AG04450 (cell line): ENCODE measurements at regions not wholly inside any gene's neighbourhood (a gene's known extent, or its start where the extent isn't known, plus 50 kb on each side); places are given as distances from the start of the nearest gene placed in this dataset.

Source experiments
- CTCF ChIA-PET: fragments of 300-600, 350-600 bp; formaldehyde crosslinking; extraction: SDS; loops from one replicate; lab custom pipeline; 2022; ENCODE audit warnings: antibody characterized with exemption, inconsistent platforms; lab: Charles Lee
- POLR2A ChIA-PET: fragments of 350-600 bp; formaldehyde crosslinking; extraction: SDS; loops from one replicate; lab custom pipeline; 2021; ENCODE audit warnings: antibody characterized with exemption, inconsistent platforms; lab: Yijun Ruan, JAX
- DNase-seq: peaks from one replicate; pipeline ENCODE4 v3.0.0-alpha.2; 2011; ENCODE audit warnings: low read depth, low spot score
- H3K27ac ChIP-seq: one replicate; pipeline ENCODE4 v1.5.1; 2012; ENCODE audit warnings: low read depth, low read length, control low read depth
- H3K27me3 ChIP-seq: one replicate; pipeline ENCODE4 v1.6.0; 2012; ENCODE audit warnings: low read length; ENCODE audit not compliant: control insufficient read depth, insufficient read depth
- H3K4me3 ChIP-seq: 2 replicates; pipeline ENCODE4 v1.5.1; 2011; ENCODE audit warnings: mild to moderate bottlenecking, low read depth, low read length, control low read depth
- H3K9me3 ChIP-seq: 2 replicates; pipeline ENCODE4 v1.5.1; 2012; ENCODE audit warnings: low read length; ENCODE audit not compliant: control insufficient read depth, insufficient read depth
- TF ChIP-seq, protein P1 (sequence below): IDR thresholded peaks from 2 replicates; pipeline ENCODE4 v1.5.1; 2011; ENCODE audit warnings: low read depth, low read length, control low read depth, inconsistent platforms

DNA sequence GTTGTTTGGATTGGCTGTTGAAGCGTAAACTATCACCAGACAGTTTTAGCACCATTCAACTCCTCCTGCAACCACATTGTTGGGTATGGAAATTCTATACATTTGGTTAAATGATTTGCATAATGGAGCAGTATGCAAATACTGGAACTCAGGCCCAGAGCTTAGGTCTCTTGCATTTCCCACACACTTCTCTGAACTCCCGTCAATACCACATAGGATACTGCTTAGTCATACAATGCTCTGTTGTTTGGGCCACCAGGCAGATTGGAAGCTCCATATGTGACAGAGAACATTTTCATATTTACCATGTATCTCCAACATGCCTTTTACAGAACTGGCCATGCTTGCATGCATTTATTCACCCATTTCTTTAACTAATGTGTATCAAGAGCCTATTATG is 78.0 kb downstream of the IFNG start:
- Histone ChIP-seq H3K27me3 (no peaks in the 10 kb centered on the region), H3K4me3 (no peak overlapping the region), H3K27ac (no peak overlapping the region), H3K9me3 (no peaks in the 10 kb centered on the region)
- CTCF ChIA-PET, result interaction anchor here (0.6 to 0.7 kb wide), 2 partner anchors 37 to 41 kb away, joined by 3 read pairs; no protein-coding TSS in a partner anchor
- POLR2A ChIA-PET, result no interaction called here
- TF ChIP-seq, protein P1, sequence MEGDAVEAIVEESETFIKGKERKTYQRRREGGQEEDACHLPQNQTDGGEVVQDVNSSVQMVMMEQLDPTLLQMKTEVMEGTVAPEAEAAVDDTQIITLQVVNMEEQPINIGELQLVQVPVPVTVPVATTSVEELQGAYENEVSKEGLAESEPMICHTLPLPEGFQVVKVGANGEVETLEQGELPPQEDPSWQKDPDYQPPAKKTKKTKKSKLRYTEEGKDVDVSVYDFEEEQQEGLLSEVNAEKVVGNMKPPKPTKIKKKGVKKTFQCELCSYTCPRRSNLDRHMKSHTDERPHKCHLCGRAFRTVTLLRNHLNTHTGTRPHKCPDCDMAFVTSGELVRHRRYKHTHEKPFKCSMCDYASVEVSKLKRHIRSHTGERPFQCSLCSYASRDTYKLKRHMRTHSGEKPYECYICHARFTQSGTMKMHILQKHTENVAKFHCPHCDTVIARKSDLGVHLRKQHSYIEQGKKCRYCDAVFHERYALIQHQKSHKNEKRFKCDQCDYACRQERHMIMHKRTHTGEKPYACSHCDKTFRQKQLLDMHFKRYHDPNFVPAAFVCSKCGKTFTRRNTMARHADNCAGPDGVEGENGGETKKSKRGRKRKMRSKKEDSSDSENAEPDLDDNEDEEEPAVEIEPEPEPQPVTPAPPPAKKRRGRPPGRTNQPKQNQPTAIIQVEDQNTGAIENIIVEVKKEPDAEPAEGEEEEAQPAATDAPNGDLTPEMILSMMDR, result no peak
- DNase-seq, result no peak

DNA sequence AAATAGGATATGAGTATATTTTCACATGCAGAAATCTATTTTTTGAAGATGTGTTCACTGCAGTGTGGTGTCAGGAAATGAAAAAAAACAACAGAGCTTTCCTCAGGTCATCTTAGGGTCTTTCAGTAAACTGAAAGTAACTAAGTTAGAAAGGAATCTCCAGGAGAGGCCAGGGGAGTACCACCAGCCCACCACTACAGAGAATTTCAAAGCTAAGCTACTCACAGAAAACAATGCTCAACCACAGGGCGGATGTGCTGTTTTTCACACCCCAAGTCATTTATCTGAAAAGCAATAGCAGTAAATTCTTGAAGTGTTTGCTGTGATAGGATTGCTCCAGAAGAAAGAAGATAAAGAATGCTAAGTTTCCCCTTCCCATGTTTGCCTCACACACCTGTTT is 79.0 kb downstream of the IFNG start:
- no peaks in the 10 kb centered on the region for H3K9me3 ChIP-seq
- CTCF ChIA-PET, result interaction anchor here (0.6 kb wide), 1 partner anchor 42 kb away, joined by 3 read pairs; no protein-coding TSS in a partner anchor
- H3K4me3 ChIP-seq, result no peak overlapping the region
- POLR2A ChIA-PET, result no interaction called here
- TF ChIP-seq, protein P1, result no peak
- no peaks in the 10 kb centered on the region for H3K27me3 ChIP-seq
- no peak overlapping the region for H3K27ac ChIP-seq
- no peak for DNase-seq

DNA sequence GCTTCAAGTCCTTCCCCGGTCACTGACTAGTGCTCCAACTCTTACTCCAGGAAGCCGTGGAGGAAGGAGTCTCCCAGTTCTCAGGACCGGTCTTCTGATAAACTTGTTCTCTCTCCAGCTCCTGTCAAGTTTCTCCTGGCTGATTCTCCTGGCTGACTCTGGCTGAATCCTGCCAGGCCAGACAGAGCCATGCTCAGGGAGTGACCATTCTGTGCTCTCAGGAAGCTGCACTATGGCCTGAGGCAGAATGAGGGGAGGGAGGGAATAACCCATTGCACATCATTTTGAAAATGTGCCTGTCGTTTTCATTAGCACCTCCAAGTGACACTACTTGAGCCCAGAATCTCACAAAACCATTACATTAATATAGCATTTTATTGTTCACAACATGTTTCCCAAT is 80.8 kb downstream of the IFNG start:
- H3K27ac ChIP-seq, result no peak overlapping the region

DNA sequence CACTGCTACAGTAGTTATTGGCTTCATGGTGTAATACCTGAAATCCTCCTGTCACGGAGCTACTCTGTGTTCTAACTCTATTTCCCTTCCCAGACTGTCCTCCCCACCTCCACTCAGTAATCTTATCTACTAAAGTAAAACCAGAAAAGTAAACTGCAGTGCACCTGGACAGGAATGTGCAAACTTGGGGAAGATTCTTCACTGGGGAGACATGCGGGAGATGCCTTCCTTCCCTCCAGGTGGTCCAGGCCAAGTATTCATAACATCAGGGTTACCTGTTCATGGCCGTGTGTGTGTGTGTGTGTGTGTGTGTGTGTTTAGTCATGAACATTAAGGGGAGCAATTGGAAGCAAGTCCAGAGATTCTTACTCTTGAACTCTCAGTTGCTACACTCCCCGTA is 84.1 kb downstream of the IFNG start:
- POLR2A ChIA-PET, result no interaction called here
- no peak overlapping the region for H3K4me3 ChIP-seq
- DNase-seq, result no peak
- H3K9me3 ChIP-seq, result no peaks in the 10 kb centered on the region
- TF ChIP-seq, protein P1, result no peak
- CTCF ChIA-PET, result interaction anchor here (0.6 to 0.9 kb wide), 2 partner anchors 148 to 716 kb away, joined by 3 to 4 read pairs; no protein-coding TSS in a partner anchor
- no peak overlapping the region for H3K27ac ChIP-seq
- no peaks in the 10 kb centered on the region for H3K27me3 ChIP-seq

More for the DNA sequence above, 80.8 kb downstream of the IFNG start:
- TF ChIP-seq, protein P1, result no peak
- H3K4me3 ChIP-seq, result no peak overlapping the region
- CTCF ChIA-PET, result interaction anchor here (0.6 kb wide), 1 partner anchor 239 kb away, joined by 3 read pairs; no protein-coding TSS in a partner anchor
- H3K27me3 ChIP-seq, result no peaks in the 10 kb centered on the region
- H3K9me3 ChIP-seq, result no peaks in the 10 kb centered on the region
- POLR2A ChIA-PET, result no interaction called here
- DNase-seq, result no peak

- Histone ChIP-seq H3K27ac (no peak overlapping the region), H3K9me3 (no peaks in the 10 kb centered on the region), H3K4me3 (no peak overlapping the region), H3K27me3 (no peaks in the 10 kb centered on the region)
- ChIA-PET CTCF (interaction anchor here (0.9 kb wide), 1 partner anchor 35 kb away, joined by 3 read pairs; no protein-coding TSS in a partner anchor), POLR2A (no interaction called here)
- TF ChIP-seq, protein P1, result no peak
- DNase-seq, result no peak
These were observed 85.1 kb downstream of the IFNG start for GRCh38 chr12:68074306-68075027.
